ENCODE measurements at regions not wholly inside any gene's neighbourhood (a gene's known extent, or its start where the extent isn't known, plus 50 kb on each side); places are given as distances from the start of the nearest gene placed in this dataset.
A peak's percentile ranks its signal among the peaks of the same experiment; 100 is the strongest.
"Not testable (repeated sequence)": the region's sequence is repeated elsewhere in the genome, so short reads cannot be mapped to it uniquely, and the experiment has no call there.

DNA sequence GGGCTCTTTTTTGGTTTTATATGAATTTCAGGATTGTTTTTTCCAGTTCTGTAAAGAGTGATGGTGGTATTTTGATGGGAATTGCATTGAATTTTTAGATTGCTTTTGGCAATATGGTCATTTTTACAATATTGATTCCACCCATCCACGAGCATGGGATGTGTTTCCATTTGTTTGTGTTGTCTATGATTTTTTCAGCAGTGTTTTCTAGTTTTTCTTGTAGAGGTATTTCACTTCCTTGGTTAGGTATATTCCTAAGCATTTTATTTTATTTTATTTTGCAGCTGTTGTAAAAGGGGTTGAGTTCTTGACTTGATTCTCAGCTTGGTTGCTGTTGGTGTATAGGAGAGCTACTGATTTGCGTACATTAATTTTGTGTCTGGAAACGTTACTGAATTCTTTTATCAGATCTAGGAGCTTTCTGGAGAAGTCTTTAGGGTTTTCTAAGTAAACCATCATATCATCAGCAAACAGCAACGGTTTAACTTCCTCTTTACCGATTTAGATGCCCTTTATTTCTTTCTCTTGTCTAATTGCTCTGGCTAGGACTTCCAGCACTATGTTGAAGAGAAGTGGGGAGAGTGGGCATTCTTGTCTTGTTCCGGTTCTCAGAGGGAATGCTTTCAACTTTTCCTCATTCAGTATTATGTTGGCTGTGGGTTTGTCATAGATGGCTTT lies 69.4 kb upstream of the GNG12 start:
- not testable (repeated sequence) for DNase-seq

GRCh38 chr1:67898033-67898726 lies 64.9 kb upstream of the GNG12 start:
- DNase-seq, result peak; percentile 14

DNA sequence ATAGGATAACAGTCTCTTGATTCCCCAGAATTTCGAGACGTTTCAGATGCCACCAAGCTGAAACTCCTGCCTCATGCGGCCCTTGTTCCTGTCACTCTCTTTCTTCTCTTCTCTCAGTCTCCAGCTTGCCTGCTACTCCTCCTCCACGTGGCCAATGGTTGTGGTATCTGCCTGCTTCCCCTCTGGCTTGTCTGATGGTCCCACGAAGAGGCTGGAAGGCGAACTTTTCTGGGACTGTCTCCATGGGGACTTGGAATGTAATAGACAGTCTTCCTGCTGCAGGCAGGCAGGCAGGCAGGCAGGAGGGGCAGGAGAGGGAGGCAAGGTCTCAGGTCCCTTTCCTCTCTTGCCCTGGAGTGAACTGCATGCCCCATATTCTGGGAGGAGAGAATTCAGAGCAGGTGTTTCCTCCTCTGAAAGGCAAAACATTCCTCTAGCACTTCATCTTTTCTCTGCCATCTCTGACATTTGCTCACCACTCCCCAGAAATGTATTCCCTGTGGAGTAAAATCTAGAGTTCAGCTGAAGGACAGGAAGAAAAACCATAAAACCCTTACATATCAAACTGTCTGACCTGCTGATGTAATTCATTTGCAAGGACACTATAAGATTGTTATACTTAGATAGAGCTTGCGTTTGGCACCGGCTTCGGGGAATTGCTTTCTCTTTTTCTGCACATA lies 64.1 kb upstream of the GNG12 start:
- no peak for DNase-seq

DNA sequence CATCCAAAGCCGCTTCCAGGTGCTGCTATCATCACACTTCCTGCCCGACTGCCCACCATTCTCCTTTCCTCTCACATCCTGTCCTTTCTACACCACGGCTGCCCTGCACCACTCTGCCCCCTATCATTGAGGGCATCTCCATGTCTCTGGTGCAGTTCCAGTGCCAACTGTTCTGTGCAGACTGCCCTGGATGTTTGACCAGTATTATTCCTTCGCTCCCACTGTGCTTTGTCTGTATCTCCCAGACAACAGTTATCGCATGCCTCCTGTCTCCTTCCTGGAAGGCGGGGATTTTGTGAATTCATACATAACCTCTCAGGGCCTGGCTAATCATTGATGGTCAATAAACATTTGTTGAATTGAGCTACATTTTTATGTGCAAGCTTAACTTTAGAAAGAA lies 63.6 kb upstream of the GNG12 start:
- no peak for DNase-seq

GRCh38 chr1:67894981-67895735 lies 61.9 kb upstream of the GNG12 start:
- DNase-seq, result no peak

GRCh38 chr1:67893126-67893495 lies 59.8 kb upstream of the GNG12 start:
- DNase-seq, result peak; percentile 44

DNA sequence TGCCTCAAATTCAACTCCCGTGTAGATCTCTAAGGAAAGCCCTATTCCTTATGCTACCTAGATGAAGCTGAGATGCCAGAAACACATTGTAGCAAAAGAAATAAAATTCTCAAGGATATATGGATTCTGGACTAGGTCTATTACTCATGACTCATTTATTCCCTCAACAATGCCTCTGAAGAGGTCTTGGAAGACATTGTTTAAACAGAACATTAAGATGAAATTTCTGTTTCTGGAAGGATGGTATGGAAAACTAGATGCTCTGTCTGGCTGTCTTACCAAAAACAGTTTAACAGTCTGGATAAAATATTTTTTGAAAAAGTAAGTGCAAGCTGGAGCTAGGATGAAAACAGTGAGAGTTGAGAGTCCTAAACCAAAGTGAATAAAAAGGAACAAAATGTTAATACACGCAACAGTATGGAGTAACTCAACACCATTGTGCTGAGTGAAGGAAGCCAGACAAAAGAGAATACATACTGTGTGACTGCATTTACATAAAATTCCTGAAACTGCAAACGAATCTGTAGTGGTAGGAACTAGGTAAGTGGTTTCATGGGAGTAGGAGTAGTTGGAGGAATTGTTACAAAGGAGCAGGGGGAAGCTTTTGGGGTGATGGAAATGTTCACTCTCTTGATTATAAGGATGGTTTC lies 59.3 kb upstream of the GNG12 start:
- no peak for DNase-seq

- DNase-seq, result no peak
These were observed 57.6 kb upstream of the GNG12 start for GRCh38 chr1:67890857-67891256.

DNA sequence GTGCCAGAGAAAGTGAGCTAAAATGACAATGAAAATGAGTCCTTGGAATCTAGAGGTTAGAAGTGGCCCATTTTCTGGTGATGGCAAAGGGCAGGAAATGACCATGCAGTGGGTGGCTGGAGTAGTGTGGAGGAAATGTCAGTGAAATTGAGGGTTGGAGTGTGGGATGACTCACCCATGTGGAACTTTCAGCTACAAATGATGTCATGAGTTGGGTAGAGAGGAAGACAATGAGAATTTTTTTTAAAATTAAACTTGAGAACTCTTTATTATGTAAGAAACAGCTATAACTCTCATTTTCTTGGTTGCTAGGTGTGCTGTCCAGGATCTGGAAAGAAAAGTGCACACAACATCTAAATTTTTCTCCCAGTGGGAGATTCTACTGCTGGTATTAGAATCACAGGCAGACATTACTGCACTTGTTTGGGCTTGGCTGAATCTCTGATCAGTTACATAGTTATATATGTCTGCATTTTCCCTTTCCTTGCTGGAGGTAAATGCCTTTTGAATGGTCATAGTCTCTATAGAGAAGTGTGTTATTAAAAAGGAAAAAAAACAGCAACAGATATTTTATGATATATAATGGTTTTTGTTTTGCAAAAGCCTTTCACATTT lies 56.8 kb upstream of the GNG12 start:
- DNase-seq, result peak; percentile 95

DNA sequence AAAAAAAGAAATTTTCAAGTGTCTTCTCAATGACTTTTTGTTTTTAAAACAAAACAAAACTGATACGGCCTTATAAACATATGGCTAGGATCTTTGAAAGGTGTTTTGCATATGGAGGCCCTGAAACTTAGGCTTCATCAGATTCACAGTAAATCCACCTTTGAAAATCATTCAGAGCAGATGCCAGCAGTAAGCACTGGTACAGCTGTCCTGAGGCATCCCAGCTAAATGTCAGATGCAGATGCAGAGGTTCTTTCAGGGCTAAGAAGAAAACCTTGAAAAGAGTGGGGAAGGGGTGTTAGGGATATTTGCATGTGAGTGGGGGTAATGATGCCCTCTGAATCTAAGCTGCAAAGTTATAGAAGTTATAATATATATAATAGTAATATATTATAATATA lies 56.2 kb upstream of the GNG12 start:
- DNase-seq, result no peak

DNA sequence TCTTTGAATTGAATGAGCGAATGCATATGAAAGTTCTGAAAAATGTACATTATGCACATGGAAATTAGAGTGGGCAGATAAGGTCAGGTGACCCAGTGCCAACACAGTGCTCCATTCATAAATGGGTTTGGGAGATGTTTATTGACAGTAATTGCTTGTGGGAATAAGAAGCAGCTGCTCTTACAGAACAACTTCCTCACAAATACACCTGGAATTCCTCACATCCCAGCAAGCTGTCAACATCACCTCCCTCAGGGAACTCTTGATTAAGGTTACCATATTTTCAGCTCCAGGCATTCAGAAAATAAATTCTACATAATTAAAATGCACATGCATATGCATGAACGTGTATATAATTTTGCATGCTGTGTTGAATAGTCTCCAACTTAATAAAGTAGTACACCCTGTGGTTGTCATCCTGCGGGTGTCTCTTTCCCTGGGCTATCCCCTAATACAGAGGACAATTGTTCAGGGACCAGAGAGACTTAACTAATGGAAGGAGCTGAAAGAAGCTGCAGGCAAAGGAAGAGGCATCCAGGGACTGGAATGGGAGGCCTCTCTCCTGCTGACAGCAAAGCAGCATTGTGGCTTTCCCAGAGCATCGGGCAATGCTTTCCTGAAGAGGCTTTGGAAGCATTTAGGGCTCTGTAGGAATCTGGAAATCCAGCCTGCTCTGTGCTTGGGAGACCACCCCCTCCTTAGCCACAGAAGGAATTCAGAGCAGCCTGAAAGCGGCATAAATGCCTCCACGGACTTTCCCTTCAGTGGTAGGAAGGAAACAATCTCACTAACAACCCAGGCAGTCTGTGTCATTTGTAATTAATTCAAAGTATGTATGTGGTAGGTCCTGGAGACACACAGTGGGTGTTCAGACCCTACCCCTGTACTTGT lies 55.2 kb upstream of the GNG12 start:
- DNase-seq, result peak; percentile 67

DNA sequence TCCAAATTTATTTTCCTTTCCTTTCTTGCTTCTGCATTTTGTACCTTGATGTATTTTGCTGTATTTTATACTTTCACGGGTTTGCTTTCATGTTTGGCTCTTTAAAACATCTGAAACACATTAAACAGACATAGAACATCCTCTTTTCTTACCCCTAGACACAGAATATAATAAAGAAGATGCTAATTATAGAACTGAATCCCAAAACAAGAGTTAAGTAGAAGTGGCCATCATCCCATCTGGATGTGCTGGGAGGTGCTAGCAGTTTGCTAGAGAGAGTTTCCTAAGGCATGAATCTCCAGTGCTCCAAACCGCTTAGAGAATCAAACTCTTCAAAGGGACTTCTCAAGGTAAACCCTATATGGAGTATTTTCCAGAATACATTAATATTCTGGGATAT lies 53.9 kb upstream of the GNG12 start:
- no peak for DNase-seq

GRCh38 chr1:67886076-67886475 lies 52.8 kb upstream of the GNG12 start:
- no peak for DNase-seq

GRCh38 chr1:67883069-67883468 lies 49.8 kb upstream of the GNG12 start:
- peak; percentile 84 for DNase-seq

Data from EL (cell line).